ENCODE measurements at regions not wholly inside any gene's neighbourhood (a gene's known extent, or its start where the extent isn't known, plus 50 kb on each side); places are given as distances from the start of the nearest gene placed in this dataset.

- Histone ChIP-seq H3K36me3 (replicated peaks in 1 of 2; ENCODE audit: control insufficient read depth in 1 of 2, insufficient read depth in 2 of 2, low read length in 1 of 2) (no peaks in the 10 kb centered on the region), H3K4me1 (ENCODE audit: control insufficient read depth in 1 of 2, insufficient read depth in 2 of 2, low read depth in 1 of 2, low read length in 1 of 2) (no peaks in the 10 kb centered on the region), H3F3A (replicated peaks; ENCODE audit: insufficient read depth) (no peaks in the 10 kb centered on the region), H3K4me2 (no peak overlapping the region), H3K27me3 (ENCODE audit: insufficient read depth) (no peaks in the 10 kb centered on the region), H2AFZ (ENCODE audit: low read depth) (no peak overlapping the region), H3K9ac (no peak overlapping the region), H3K79me2 (ENCODE audit: insufficient read depth) (no peaks in the 10 kb centered on the region), H4K20me1 (ENCODE audit: insufficient read depth) (no peaks in the 10 kb centered on the region), H3K27ac (ENCODE audit: low read depth in 2 of 2, low read length in 1 of 2) (no peak overlapping the region), H3K4me3 (ENCODE audit: low read depth in 2 of 2, low read length in 1 of 2) (no peak overlapping the region), H3K9me2 (no peaks in the 10 kb centered on the region), H3K9me3 (no peaks in the 10 kb centered on the region)
- no peak for DNase-seq
- ChIA-PET CTCF (no interaction called here), POLR2A (no interaction called here)
- TF ChIP-seq, protein P1, sequence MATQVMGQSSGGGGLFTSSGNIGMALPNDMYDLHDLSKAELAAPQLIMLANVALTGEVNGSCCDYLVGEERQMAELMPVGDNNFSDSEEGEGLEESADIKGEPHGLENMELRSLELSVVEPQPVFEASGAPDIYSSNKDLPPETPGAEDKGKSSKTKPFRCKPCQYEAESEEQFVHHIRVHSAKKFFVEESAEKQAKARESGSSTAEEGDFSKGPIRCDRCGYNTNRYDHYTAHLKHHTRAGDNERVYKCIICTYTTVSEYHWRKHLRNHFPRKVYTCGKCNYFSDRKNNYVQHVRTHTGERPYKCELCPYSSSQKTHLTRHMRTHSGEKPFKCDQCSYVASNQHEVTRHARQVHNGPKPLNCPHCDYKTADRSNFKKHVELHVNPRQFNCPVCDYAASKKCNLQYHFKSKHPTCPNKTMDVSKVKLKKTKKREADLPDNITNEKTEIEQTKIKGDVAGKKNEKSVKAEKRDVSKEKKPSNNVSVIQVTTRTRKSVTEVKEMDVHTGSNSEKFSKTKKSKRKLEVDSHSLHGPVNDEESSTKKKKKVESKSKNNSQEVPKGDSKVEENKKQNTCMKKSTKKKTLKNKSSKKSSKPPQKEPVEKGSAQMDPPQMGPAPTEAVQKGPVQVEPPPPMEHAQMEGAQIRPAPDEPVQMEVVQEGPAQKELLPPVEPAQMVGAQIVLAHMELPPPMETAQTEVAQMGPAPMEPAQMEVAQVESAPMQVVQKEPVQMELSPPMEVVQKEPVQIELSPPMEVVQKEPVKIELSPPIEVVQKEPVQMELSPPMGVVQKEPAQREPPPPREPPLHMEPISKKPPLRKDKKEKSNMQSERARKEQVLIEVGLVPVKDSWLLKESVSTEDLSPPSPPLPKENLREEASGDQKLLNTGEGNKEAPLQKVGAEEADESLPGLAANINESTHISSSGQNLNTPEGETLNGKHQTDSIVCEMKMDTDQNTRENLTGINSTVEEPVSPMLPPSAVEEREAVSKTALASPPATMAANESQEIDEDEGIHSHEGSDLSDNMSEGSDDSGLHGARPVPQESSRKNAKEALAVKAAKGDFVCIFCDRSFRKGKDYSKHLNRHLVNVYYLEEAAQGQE (IDR thresholded peaks at IDR 0.05; ENCODE audit: low read depth, low read length) = no peak
- TF ChIP-seq MEF2A (IDR thresholded peaks at IDR 0.05; ENCODE audit: borderline replicate concordance, low read depth) (no peak), CTCF (IDR thresholded peaks at IDR 0.05) (no peak), SMC3 (IDR thresholded peaks at IDR 0.05; ENCODE audit: low read depth, low read length) (no peak), TCF12 (IDR thresholded peaks at IDR 0.05) (no peak), FOXM1 (IDR thresholded peaks at IDR 0.05; ENCODE audit: low read depth) (no peak), ELF1 (IDR thresholded peaks at IDR 0.05) (no peak), MXI1 (IDR thresholded peaks at IDR 0.05; ENCODE audit: low read depth, low read length) (no peak), FOSL2 (IDR thresholded peaks at IDR 0.05; ENCODE audit: borderline replicate concordance, low read depth) (no peak), TEAD4 (IDR thresholded peaks at IDR 0.05; ENCODE audit: borderline replicate concordance, insufficient read depth) (no peak), SIN3A (IDR thresholded peaks at IDR 0.05; ENCODE audit: borderline replicate concordance, low read depth, low read length) (no peak), POLR2AphosphoS5 (IDR thresholded peaks at IDR 0.05; ENCODE audit: low read depth, low read length) (no peak), CHD2 (IDR thresholded peaks at IDR 0.05; ENCODE audit: low read length, partially characterized antibody) (no peak)
- TF ChIP-seq, protein P2, sequence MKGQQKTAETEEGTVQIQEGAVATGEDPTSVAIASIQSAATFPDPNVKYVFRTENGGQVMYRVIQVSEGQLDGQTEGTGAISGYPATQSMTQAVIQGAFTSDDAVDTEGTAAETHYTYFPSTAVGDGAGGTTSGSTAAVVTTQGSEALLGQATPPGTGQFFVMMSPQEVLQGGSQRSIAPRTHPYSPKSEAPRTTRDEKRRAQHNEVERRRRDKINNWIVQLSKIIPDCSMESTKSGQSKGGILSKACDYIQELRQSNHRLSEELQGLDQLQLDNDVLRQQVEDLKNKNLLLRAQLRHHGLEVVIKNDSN (IDR thresholded peaks at IDR 0.05; ENCODE audit: borderline replicate concordance, low read depth) = no peak
- TF ChIP-seq, protein P3, sequence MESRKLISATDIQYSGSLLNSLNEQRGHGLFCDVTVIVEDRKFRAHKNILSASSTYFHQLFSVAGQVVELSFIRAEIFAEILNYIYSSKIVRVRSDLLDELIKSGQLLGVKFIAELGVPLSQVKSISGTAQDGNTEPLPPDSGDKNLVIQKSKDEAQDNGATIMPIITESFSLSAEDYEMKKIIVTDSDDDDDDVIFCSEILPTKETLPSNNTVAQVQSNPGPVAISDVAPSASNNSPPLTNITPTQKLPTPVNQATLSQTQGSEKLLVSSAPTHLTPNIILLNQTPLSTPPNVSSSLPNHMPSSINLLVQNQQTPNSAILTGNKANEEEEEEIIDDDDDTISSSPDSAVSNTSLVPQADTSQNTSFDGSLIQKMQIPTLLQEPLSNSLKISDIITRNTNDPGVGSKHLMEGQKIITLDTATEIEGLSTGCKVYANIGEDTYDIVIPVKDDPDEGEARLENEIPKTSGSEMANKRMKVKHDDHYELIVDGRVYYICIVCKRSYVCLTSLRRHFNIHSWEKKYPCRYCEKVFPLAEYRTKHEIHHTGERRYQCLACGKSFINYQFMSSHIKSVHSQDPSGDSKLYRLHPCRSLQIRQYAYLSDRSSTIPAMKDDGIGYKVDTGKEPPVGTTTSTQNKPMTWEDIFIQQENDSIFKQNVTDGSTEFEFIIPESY (IDR thresholded peaks at IDR 0.05; ENCODE audit: borderline replicate concordance, low read depth) = no peak
- WGBS (ENCODE audit: low lambda C conversion rate) = 0% methylated on average over 1 of the region's 1 CpG
Observed at GRCh38 chr5:8714198-8714597, 831.7 kb downstream of the SEMA5A start.

Data from SK-N-SH (cell line).